MM.1S (cell line): ENCODE measurements at regions not wholly inside any gene's neighbourhood (a gene's known extent, or its start where the extent isn't known, plus 50 kb on each side); places are given as distances from the start of the nearest gene placed in this dataset.

Experiments used
- DNase-seq: peaks from one replicate; pipeline ENCODE4 v3.0.0-alpha.2; 2015
- H2AFZ ChIP-seq: fragments of 300-600 bp; sonication (generic); 2 replicates; pipeline ENCODE4 v1.6.0; 2016; ENCODE audit warnings: antibody characterized with exemption, low read length
- H3F3A ChIP-seq: fragments of 300-600 bp; sonication (generic); 2 replicates; pipeline ENCODE4 v1.6.1; 2016; ENCODE audit warnings: mild to moderate bottlenecking, antibody characterized with exemption, low read length, moderate library complexity, mixed read lengths; ENCODE audit not compliant: insufficient read depth
- H3K27ac ChIP-seq: fragments of 300-600 bp; sonication (generic); 2 replicates; pipeline ENCODE4 v1.5.1; 2016; ENCODE audit warnings: mild to moderate bottlenecking, low read length
- H3K27me3 ChIP-seq: fragments of 300-600 bp; sonication (generic); replicated peaks from 2 replicates; pipeline ENCODE4 v1.6.0; 2016; ENCODE audit warnings: low read length; ENCODE audit not compliant: insufficient read depth
- H3K36me3 ChIP-seq: fragments of 300-600 bp; sonication (generic); replicated peaks from 2 replicates; pipeline ENCODE4 v1.6.1; 2016; ENCODE audit warnings: mild to moderate bottlenecking, low read length, mixed read lengths; ENCODE audit not compliant: insufficient read depth
- H3K4me1 ChIP-seq: fragments of 300-600 bp; sonication (generic); 2 replicates; pipeline ENCODE4 v1.6.1; 2016; ENCODE audit warnings: low read length, mixed read lengths
- H3K4me2 ChIP-seq: fragments of 300-600 bp; sonication (generic); 2 replicates; pipeline ENCODE4 v1.6.0; 2016; ENCODE audit warnings: low read depth, low read length
- H3K4me3 ChIP-seq: fragments of 300-600 bp; sonication (generic); 2 replicates; pipeline ENCODE4 v1.5.1; 2016; ENCODE audit warnings: low read length, mixed read lengths
- H3K79me2 ChIP-seq: fragments of 300-600 bp; sonication (generic); 2 replicates; pipeline ENCODE4 v1.6.1; 2016; ENCODE audit warnings: mixed run types, low read length, mixed read lengths
- H3K9ac ChIP-seq: fragments of 300-600 bp; sonication (generic); 2 replicates; pipeline ENCODE4 v1.6.1; 2016; ENCODE audit warnings: low read length, mixed read lengths
- H3K9me2 ChIP-seq: fragments of 300-600 bp; sonication (generic); replicated peaks from 2 replicates; pipeline ENCODE4 v1.6.1; 2016; ENCODE audit warnings: mild to moderate bottlenecking, low read length, mixed read lengths; ENCODE audit not compliant: insufficient read depth
- H3K9me3 ChIP-seq: fragments of 300-600 bp; sonication (generic); replicated peaks from 2 replicates; pipeline ENCODE4 v1.6.1; 2016; ENCODE audit warnings: mild to moderate bottlenecking, low read length, mixed read lengths; ENCODE audit not compliant: insufficient read depth
- H4K20me1 ChIP-seq: fragments of 300-600 bp; sonication (generic); 2 replicates; pipeline ENCODE4 v1.6.1; 2016; ENCODE audit warnings: mild to moderate bottlenecking, low read length, moderate library complexity, mixed read lengths; ENCODE audit not compliant: insufficient read depth
- CTCF ChIP-seq: fragments of 300-600 bp; sonication (generic); IDR thresholded peaks from 2 replicates; pipeline ENCODE4 v1.5.1; 2016; ENCODE audit warnings: antibody characterized with exemption, low read length, mixed read lengths
- EZH2 ChIP-seq: fragments of 300-600 bp; sonication (generic); optimal IDR thresholded peaks from 2 replicates; pipeline ENCODE3; 2017; ENCODE audit warnings: low read depth, mild to moderate bottlenecking, antibody characterized with exemption, low read length, mixed read lengths
- EZH2phosphoT487 ChIP-seq: fragments of 300-600 bp; sonication (generic); IDR thresholded peaks from 2 replicates; pipeline ENCODE4 v1.6.1; 2018; ENCODE audit warnings: antibody characterized with exemption, low read length

- H3K27me3 ChIP-seq: no peaks in the 10 kb centered on the region
- no peak overlapping the region for H3K4me2 ChIP-seq
- H3K27ac ChIP-seq: no peak overlapping the region
- H3K9me2 ChIP-seq: no peaks in the 10 kb centered on the region
- no peak for TF ChIP-seq EZH2
- no peak for TF ChIP-seq EZH2phosphoT487
- no peak for TF ChIP-seq CTCF
- DNase-seq: no peak
- no peaks in the 10 kb centered on the region for H3K36me3 ChIP-seq
- no peak overlapping the region for H2AFZ ChIP-seq
- no peaks in the 10 kb centered on the region for H3F3A ChIP-seq
- no peak overlapping the region for H3K9ac ChIP-seq
- H3K79me2 ChIP-seq: no peaks in the 10 kb centered on the region
- H3K4me1 ChIP-seq: no peaks in the 10 kb centered on the region
- no peaks in the 10 kb centered on the region for H4K20me1 ChIP-seq
- H3K9me3 ChIP-seq: no peaks in the 10 kb centered on the region
- H3K4me3 ChIP-seq: no peak overlapping the region
Measured at GRCh38 chr4:29852537-29852936, 867.6 kb upstream of the PCDH7 start.

- no peak overlapping the region for H3K9ac ChIP-seq
- H3K27ac ChIP-seq: no peak overlapping the region
- no peak overlapping the region for H3K4me3 ChIP-seq
- H3K79me2 ChIP-seq: no peaks in the 10 kb centered on the region
- H3K4me1 ChIP-seq: no peaks in the 10 kb centered on the region
- H3K27me3 ChIP-seq: no peaks in the 10 kb centered on the region
- H3K9me3 ChIP-seq: no peaks in the 10 kb centered on the region
- H3F3A ChIP-seq: no peaks in the 10 kb centered on the region
- no peaks in the 10 kb centered on the region for H3K9me2 ChIP-seq
- no peak overlapping the region for H2AFZ ChIP-seq
- H3K4me2 ChIP-seq: no peak overlapping the region
- no peak for DNase-seq
- TF ChIP-seq CTCF: no peak
- TF ChIP-seq EZH2: no peak
- TF ChIP-seq EZH2phosphoT487: no peak
- no peaks in the 10 kb centered on the region for H3K36me3 ChIP-seq
- no peaks in the 10 kb centered on the region for H4K20me1 ChIP-seq
Measured at GRCh38 chr4:29853833-29854232, 866.3 kb upstream of the PCDH7 start.

- H3K36me3 ChIP-seq: no peaks in the 10 kb centered on the region
- H3K79me2 ChIP-seq: no peaks in the 10 kb centered on the region
- H3K4me1 ChIP-seq: no peaks in the 10 kb centered on the region
- H3K27me3 ChIP-seq: no peaks in the 10 kb centered on the region
- no peak overlapping the region for H3K27ac ChIP-seq
- no peaks in the 10 kb centered on the region for H3K9me2 ChIP-seq
- H2AFZ ChIP-seq: no peak overlapping the region
- no peak for TF ChIP-seq CTCF
- no peak for TF ChIP-seq EZH2
- no peak for TF ChIP-seq EZH2phosphoT487
- H3F3A ChIP-seq: no peaks in the 10 kb centered on the region
- no peak overlapping the region for H3K4me3 ChIP-seq
- no peaks in the 10 kb centered on the region for H4K20me1 ChIP-seq
- H3K4me2 ChIP-seq: no peak overlapping the region
- no peaks in the 10 kb centered on the region for H3K9me3 ChIP-seq
- H3K9ac ChIP-seq: no peak overlapping the region
- DNase-seq: no peak
Measured at GRCh38 chr4:29861307-29861706, 858.9 kb upstream of the PCDH7 start.
